AG09309 (cell line): ENCODE measurements at regions not wholly inside any gene's neighbourhood (a gene's known extent, or its start where the extent isn't known, plus 50 kb on each side); places are given as distances from the start of the nearest gene placed in this dataset.

Source experiments
- DNase-seq: peaks from one replicate; pipeline ENCODE4 v3.0.0-alpha.2; 2010; ENCODE audit warnings: low read depth
- H3K4me3 ChIP-seq: 2 replicates; pipeline ENCODE4 v1.5.1; 2011; ENCODE audit warnings: mild to moderate bottlenecking, low read depth, low read length, moderate library complexity; ENCODE audit not compliant: control insufficient read depth
- TF ChIP-seq, protein P1 (sequence below): IDR thresholded peaks from 2 replicates; pipeline ENCODE4 v1.5.1; 2011; ENCODE audit warnings: mild to moderate bottlenecking, low read depth, low read length, inconsistent platforms; ENCODE audit not compliant: insufficient read depth, control insufficient read depth; ENCODE audit errors: missing control alignments

DNA sequence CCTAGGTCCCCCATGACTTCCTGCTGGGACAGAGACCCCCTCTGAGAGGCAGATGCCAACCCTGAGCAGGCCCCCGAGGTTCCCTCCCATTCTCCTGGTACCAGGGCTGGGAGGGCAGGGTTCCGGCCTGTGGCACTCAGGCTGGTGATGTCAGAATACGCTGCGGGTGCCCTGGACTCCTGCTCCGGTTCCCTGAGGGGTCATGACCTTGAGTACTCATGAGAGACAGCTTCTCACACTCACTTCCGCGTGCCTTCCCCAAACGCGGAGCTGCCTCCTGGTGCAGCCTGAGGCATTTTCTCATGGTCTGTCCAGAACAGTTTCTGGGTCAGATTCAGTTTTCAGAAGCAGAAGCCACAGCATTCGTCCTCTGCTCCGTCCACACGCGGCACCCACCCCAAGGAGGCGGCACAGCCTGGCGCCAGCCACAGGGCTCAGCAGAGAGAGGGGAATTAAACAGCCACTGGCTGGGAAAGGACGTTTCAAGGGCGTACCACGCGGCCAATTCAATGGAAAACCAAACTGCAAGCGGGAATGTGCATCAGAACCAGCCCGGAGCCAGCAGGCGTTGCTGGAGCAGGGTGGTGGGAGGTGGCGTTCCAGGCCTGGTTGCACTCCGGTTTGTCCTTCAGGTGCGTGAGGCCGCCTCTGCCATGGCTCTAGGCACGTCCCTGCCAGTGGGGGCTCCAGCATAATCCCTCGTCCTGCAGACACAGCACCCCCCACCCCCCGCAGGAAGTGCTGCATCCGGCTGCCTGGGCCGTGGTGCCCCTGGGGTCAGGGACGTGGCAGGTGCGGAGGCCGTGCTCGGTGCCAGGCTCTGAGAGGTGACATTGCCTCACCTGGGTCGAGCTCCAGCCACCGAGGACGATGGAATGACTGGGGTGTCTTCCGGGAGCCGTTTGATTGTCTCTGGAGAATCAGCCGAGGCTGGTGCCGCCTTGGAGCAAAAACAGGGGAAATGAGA, 58.3 kb upstream of the BHLHE23 start:
- H3K4me3 ChIP-seq, result no peak overlapping the region
- TF ChIP-seq, protein P1, sequence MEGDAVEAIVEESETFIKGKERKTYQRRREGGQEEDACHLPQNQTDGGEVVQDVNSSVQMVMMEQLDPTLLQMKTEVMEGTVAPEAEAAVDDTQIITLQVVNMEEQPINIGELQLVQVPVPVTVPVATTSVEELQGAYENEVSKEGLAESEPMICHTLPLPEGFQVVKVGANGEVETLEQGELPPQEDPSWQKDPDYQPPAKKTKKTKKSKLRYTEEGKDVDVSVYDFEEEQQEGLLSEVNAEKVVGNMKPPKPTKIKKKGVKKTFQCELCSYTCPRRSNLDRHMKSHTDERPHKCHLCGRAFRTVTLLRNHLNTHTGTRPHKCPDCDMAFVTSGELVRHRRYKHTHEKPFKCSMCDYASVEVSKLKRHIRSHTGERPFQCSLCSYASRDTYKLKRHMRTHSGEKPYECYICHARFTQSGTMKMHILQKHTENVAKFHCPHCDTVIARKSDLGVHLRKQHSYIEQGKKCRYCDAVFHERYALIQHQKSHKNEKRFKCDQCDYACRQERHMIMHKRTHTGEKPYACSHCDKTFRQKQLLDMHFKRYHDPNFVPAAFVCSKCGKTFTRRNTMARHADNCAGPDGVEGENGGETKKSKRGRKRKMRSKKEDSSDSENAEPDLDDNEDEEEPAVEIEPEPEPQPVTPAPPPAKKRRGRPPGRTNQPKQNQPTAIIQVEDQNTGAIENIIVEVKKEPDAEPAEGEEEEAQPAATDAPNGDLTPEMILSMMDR, result no peak
- DNase-seq, result no peak

DNA sequence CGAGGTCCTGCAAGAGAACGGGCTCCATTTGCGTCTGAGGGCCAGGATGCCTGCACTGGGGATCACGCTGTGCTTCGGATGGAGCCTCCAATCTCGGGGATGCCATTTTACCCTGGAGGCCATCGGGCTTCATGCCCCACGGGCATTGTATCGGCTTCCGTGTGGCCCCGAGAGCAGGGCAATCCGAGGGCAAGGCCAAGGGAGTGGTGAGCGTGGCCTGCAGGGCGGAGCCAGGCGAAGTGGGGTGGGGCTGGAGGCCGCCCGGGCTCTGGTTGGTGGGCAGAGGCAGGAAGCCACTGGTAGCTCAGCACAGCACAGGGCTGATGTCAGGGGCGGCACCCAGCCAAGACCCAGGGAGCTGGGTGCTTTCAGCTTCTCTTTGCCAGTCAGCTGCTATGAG, 57.5 kb upstream of the BHLHE23 start:
- no peak overlapping the region for H3K4me3 ChIP-seq
- TF ChIP-seq, protein P1, result no peak
- no peak for DNase-seq

DNA sequence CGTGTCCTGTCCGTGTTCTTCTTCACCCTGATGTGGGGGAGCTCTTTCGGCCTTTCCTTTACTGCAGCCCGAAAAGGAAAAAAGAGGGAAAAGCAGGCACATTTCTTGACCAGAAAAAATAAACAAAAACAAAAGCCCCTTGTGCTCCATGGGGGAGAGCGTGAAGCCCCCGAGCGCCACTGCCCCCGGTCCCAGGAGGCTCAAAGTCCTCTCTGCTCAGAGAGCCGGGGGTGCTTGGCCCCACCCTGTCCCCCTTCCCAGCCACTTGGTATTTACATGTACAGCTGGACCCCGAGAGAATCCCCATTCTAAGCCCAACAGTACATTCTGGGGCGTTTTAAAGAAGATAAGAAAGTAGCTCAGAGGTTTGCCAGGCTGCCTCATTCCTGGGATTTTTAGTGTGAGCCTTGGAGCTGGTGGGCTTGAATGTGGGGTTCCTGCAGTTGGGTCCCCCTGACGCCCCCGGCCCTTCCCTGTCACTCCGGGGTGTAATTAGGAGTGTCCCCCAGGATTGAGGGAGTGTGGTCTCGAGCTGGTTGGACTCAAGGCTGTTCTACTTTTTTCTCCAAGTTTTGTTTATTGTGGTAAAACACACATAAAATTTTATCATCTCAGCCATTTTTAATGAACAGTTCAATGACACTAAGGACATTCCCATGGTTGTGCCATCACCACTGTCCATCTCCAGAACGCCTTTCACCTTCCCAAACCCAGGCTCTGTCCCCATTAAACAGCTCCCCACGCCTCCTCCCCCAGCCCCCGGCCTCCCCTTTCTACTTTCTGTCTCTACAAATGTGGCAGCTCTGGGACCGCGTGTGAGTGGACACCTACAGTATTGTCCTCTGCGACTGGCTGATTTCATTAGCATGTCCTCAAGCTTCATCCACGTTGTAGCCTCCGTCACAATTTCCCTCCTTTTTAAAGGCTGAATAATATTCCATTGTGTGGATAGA, 55.7 kb upstream of the BHLHE23 start:
- no peak overlapping the region for H3K4me3 ChIP-seq
- DNase-seq, result no peak
- TF ChIP-seq, protein P1, result no peak

DNA sequence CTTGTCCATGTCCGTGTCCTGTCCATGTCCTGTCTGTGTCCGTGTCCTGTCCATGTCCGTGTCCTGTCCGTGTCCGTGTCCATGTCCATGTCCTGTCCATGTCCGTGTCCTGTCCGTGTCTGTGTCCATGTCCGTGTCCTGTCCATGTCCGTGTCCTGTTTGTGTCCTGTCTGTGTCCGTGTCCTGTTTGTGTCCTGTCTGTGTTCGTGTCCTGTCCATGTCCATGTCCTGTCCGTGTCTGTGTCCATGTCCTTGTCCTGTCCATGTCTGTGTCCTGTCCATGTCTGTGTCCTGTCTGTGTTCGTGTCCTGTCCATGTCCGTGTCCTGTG, 55.0 kb upstream of the BHLHE23 start:
- DNase-seq, result no peak
- no peak overlapping the region for H3K4me3 ChIP-seq
- TF ChIP-seq, protein P1, result no peak

DNA sequence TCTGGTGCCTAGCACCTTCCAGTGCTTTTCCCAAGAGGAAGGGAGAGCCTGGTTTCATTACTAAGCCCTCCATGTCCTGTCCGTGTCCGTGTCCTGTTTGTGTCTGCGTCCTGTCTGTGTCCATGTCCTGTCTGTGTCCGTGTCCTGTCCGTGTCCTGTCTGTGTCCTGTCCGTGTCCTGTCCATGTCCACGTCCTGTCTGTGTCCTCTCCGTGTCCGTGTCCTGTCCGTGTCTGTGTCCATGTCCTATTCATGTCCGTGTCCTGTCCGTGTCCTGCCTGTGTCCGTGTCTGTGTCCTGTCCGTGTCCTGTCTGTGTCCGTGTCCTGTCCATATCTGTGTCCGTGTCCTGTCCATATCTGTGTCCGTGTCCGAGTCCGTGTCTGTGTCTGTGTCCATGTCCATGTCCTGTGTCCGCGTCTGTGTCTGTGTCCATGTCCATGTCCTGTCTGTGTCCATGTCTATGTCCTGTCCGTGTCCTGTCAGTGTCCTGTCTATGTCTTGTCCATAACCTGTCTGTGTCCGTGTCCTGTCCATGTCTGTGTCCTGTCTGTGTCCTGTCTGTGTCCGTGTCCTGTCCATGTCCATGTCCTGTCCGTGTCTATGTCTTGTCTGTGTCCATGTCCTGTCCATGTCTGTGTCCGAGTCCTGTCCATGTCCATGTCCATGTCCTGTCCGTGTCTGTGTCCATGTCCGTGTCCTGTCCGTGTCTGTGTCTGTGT, 54.4 kb upstream of the BHLHE23 start:
- TF ChIP-seq, protein P1, result no peak
- no peak for DNase-seq
- no peak overlapping the region for H3K4me3 ChIP-seq
